HEK293T (cell line): ENCODE measurements at regions not wholly inside any gene's neighbourhood (a gene's known extent, or its start where the extent isn't known, plus 50 kb on each side); places are given as distances from the start of the nearest gene placed in this dataset.

Experiments
- BHLHE40 ChIP-seq: fragments of 450-650 bp; IDR thresholded peaks from 2 replicates; pipeline ENCODE4 v1.6.1; 2016; ENCODE audit warnings: mild to moderate bottlenecking, moderate library complexity, borderline replicate concordance
- CTBP1 ChIP-seq: fragments of 450-650 bp; IDR thresholded peaks from 2 replicates; pipeline ENCODE4 v1.6.1; 2016; ENCODE audit warnings: borderline replicate concordance
- FOXA1 ChIP-seq: fragments of 450-650 bp; IDR thresholded peaks from 2 replicates; pipeline ENCODE4 v1.6.1; 2016; ENCODE audit warnings: mild to moderate bottlenecking
- FOXK2 ChIP-seq: fragments of 450-650 bp; IDR thresholded peaks from 2 replicates; pipeline ENCODE4 v1.6.1; 2016; ENCODE audit warnings: mild to moderate bottlenecking
- FOXM1 ChIP-seq: fragments of 450-650 bp; IDR thresholded peaks from 2 replicates; pipeline ENCODE4 v1.6.1; 2017; ENCODE audit warnings: mild to moderate bottlenecking, borderline replicate concordance
- HDGF ChIP-seq: fragments of 450-650 bp; IDR thresholded peaks from 2 replicates; pipeline ENCODE4 v1.6.1; 2017; ENCODE audit warnings: antibody characterized with exemption, borderline replicate concordance
- LEF1 ChIP-seq: fragments of 450-650 bp; IDR thresholded peaks from 2 replicates; pipeline ENCODE4 v1.6.1; 2017; ENCODE audit warnings: mild to moderate bottlenecking, borderline replicate concordance
- NFRKB ChIP-seq: fragments of 450-650 bp; IDR thresholded peaks from 2 replicates; pipeline ENCODE4 v1.6.1; 2016; ENCODE audit warnings: mild to moderate bottlenecking, moderate library complexity
- SP1 ChIP-seq: fragments of 450-650 bp; IDR thresholded peaks from 2 replicates; pipeline ENCODE4 v1.6.1; 2017
- SUZ12 ChIP-seq: fragments of 450-650 bp; IDR thresholded peaks from 2 replicates; pipeline ENCODE4 v1.6.1; 2016; ENCODE audit warnings: mild to moderate bottlenecking
- TARDBP ChIP-seq: fragments of 450-650 bp; IDR thresholded peaks from 2 replicates; pipeline ENCODE4 v1.6.1; 2016

GRCh38 chr20:22302039-22302438 lies 282.3 kb downstream of the FOXA2 start:
- TF ChIP-seq NFRKB (no peak), SP1 (no peak), TARDBP (no peak), LEF1 (no peak), HDGF (no peak), SUZ12 (no peak), FOXA1 (no peak), FOXK2 (no peak), CTBP1 (no peak), FOXM1 (no peak), BHLHE40 (no peak)
